Smooth muscle cell (in vitro differentiated cells): ENCODE measurements at regions not wholly inside any gene's neighbourhood (a gene's known extent, or its start where the extent isn't known, plus 50 kb on each side); places are given as distances from the start of the nearest gene placed in this dataset.

Experiments used
- DNase-seq: peaks from one replicate; lab custom pipeline; 2025; ENCODE audit not compliant: unreplicated experiment; lab: John Stamatoyannopoulos, UW
- H2AFZ ChIP-seq: fragments of 200-600 bp; sonication (generic); 2 replicates; pipeline ENCODE4 v1.6.0; 2016; ENCODE audit warnings: antibody characterized with exemption, low read depth, mild to moderate bottlenecking
- H3F3A ChIP-seq: fragments of 200-600 bp; sonication (generic); 2 replicates; pipeline ENCODE4 v1.6.0; 2017; ENCODE audit warnings: antibody characterized with exemption, low read depth
- H3K27ac ChIP-seq: fragments of 200-600 bp; sonication (generic); 2 replicates; pipeline ENCODE4 v1.5.1; 2016; ENCODE audit warnings: low read depth, mild to moderate bottlenecking
- H3K27me3 ChIP-seq: fragments of 200-600 bp; sonication (generic); 2 replicates; pipeline ENCODE4 v1.6.1; 2016; ENCODE audit warnings: low read depth, mild to moderate bottlenecking
- H3K36me3 ChIP-seq: fragments of 200-600 bp; sonication (generic); 2 replicates; pipeline ENCODE4 v1.5.1; 2016; ENCODE audit warnings: low read depth
- H3K4me1 ChIP-seq: fragments of 200-600 bp; sonication (generic); 2 replicates; pipeline ENCODE4 v1.5.1; 2016; ENCODE audit warnings: low read depth
- H3K4me2 ChIP-seq: fragments of 200-600 bp; sonication (generic); 2 replicates; pipeline ENCODE4 v1.6.0; 2016; ENCODE audit warnings: mild to moderate bottlenecking
- H3K4me3 ChIP-seq: fragments of 200-600 bp; sonication (generic); 2 replicates; pipeline ENCODE4 v1.5.1; 2016; ENCODE audit warnings: mild to moderate bottlenecking
- H3K79me2 ChIP-seq: fragments of 200-600 bp; sonication (generic); 2 replicates; pipeline ENCODE4 v1.6.0; 2016; ENCODE audit warnings: low read depth, mild to moderate bottlenecking
- H3K9ac ChIP-seq: fragments of 200-600 bp; sonication (generic); 2 replicates; pipeline ENCODE4 v1.6.0; 2016; ENCODE audit warnings: low read depth
- H3K9me3 ChIP-seq: fragments of 200-600 bp; sonication (generic); replicated peaks from 2 replicates; pipeline ENCODE4 v1.5.1; 2016; ENCODE audit warnings: low read depth
- H4K20me1 ChIP-seq: fragments of 200-600 bp; sonication (generic); 2 replicates; pipeline ENCODE4 v1.6.0; 2016; ENCODE audit warnings: low read depth
- CTCF ChIP-seq: fragments of 200-600 bp; sonication (generic); IDR thresholded peaks from 2 replicates; pipeline ENCODE4 v1.5.1; 2017; ENCODE audit warnings: borderline replicate concordance, mild to moderate bottlenecking, antibody characterized with exemption; ENCODE audit not compliant: insufficient read depth, poor library complexity, severe bottlenecking
- WGBS: methylation state at CpG from one replicate; pipeline ENCODE4 v1.1.7; 2016; ENCODE audit warnings: low lambda C conversion rate; 5-methylcytosine and 5-hydroxymethylcytosine counted together

- Histone ChIP-seq H3K4me2 (no peak overlapping the region), H2AFZ (no peak overlapping the region), H3K79me2 (no peaks in the 10 kb centered on the region), H3K4me1 (no peaks in the 10 kb centered on the region), H4K20me1 (no peaks in the 10 kb centered on the region), H3K9me3 (no peaks in the 10 kb centered on the region), H3K27ac (no peak overlapping the region), H3F3A (no peaks in the 10 kb centered on the region), H3K9ac (no peak overlapping the region), H3K4me3 (no peak overlapping the region), H3K27me3 (no peaks in the 10 kb centered on the region), H3K36me3 (no peaks in the 10 kb centered on the region)
- no peak for DNase-seq
- no peak for TF ChIP-seq CTCF
- WGBS = 75% methylated on average over 2 of the region's 2 CpGs
These were observed 93.2 kb upstream of the C1QTNF9B start for GRCh38 chr13:23990455-23990854.

GRCh38 chr13:23991119-23991518 is 93.8 kb upstream of the C1QTNF9B start:
- Histone ChIP-seq H3K27me3 (no peaks in the 10 kb centered on the region), H3K9me3 (no peaks in the 10 kb centered on the region), H3F3A (no peaks in the 10 kb centered on the region), H4K20me1 (no peaks in the 10 kb centered on the region), H3K4me3 (no peak overlapping the region), H3K27ac (no peak overlapping the region), H3K79me2 (no peaks in the 10 kb centered on the region), H3K36me3 (no peaks in the 10 kb centered on the region), H3K9ac (no peak overlapping the region), H3K4me2 (no peak overlapping the region), H3K4me1 (no peaks in the 10 kb centered on the region), H2AFZ (no peak overlapping the region)
- WGBS = 68% methylated on average over 3 of the region's 3 CpGs
- TF ChIP-seq CTCF = no peak
- no peak for DNase-seq

- H3F3A ChIP-seq = no peaks in the 10 kb centered on the region
- H3K4me2 ChIP-seq = no peak overlapping the region
- H3K9me3 ChIP-seq = no peaks in the 10 kb centered on the region
- no peak for TF ChIP-seq CTCF
- H3K4me1 ChIP-seq = no peaks in the 10 kb centered on the region
- H3K27ac ChIP-seq = no peak overlapping the region
- H3K4me3 ChIP-seq = no peak overlapping the region
- no peak overlapping the region for H2AFZ ChIP-seq
- no peaks in the 10 kb centered on the region for H4K20me1 ChIP-seq
- no peaks in the 10 kb centered on the region for H3K79me2 ChIP-seq
- no peaks in the 10 kb centered on the region for H3K27me3 ChIP-seq
- H3K9ac ChIP-seq = no peak overlapping the region
- H3K36me3 ChIP-seq = no peaks in the 10 kb centered on the region
- 91% methylated on average over 12 of the region's 12 CpGs for WGBS
- no peak for DNase-seq
These were observed 95.7 kb upstream of the C1QTNF9B start for GRCh38 chr13:23992781-23993679.

GRCh38 chr13:23993680-23993985 is 96.3 kb upstream of the C1QTNF9B start:
- DNase-seq = no peak
- Histone ChIP-seq H3K36me3 (no peaks in the 10 kb centered on the region), H3K4me2 (no peak overlapping the region), H3K4me3 (no peak overlapping the region), H3K27me3 (no peaks in the 10 kb centered on the region), H3K27ac (no peak overlapping the region), H2AFZ (no peak overlapping the region), H3K9me3 (no peaks in the 10 kb centered on the region), H4K20me1 (no peaks in the 10 kb centered on the region), H3K4me1 (no peaks in the 10 kb centered on the region), H3K9ac (no peak overlapping the region), H3K79me2 (no peaks in the 10 kb centered on the region), H3F3A (no peaks in the 10 kb centered on the region)
- 85% methylated on average over 1 of the region's 1 CpG for WGBS
- TF ChIP-seq CTCF = no peak
